HUDEP-2 (cell line): ENCODE measurements at regions not wholly inside any gene's neighbourhood (a gene's known extent, or its start where the extent isn't known, plus 50 kb on each side); places are given as distances from the start of the nearest gene placed in this dataset.
"Not testable (repeated sequence)": the region's sequence is repeated elsewhere in the genome, so short reads cannot be mapped to it uniquely, and the experiment has no call there.

Experiments
- DNase-seq, 76 experiments: peaks; one replicate each; lab custom pipeline; 2025; ENCODE audit not compliant: unreplicated experiment in 76 of 76; lab: John Stamatoyannopoulos, UW

GRCh38 chr20:26219546-26219945 is 522.9 kb upstream of the ZNF337 start:
- not testable (repeated sequence) for DNase-seq

- DNase-seq: no peak
Observed at GRCh38 chr20:26218301-26218700, 521.6 kb upstream of the ZNF337 start.

GRCh38 chr20:26216025-26216424 is 519.4 kb upstream of the ZNF337 start:
- no peak for DNase-seq

- no peak for DNase-seq
Observed at GRCh38 chr20:26214991-26215390, 518.3 kb upstream of the ZNF337 start.

- no peak for DNase-seq
Observed at GRCh38 chr20:26209171-26209941, 512.7 kb upstream of the ZNF337 start.

- no peak for DNase-seq
Observed at GRCh38 chr20:26208296-26209091, 511.8 kb upstream of the ZNF337 start.

GRCh38 chr20:26207967-26208295 is 511.3 kb upstream of the ZNF337 start:
- not testable (repeated sequence) for DNase-seq

GRCh38 chr20:26207237-26207966 is 510.7 kb upstream of the ZNF337 start:
- DNase-seq: no peak

- DNase-seq: no peak
Observed at GRCh38 chr20:26205350-26205749, 508.7 kb upstream of the ZNF337 start.

GRCh38 chr20:26201026-26201425 is 504.4 kb upstream of the ZNF337 start:
- DNase-seq: not testable (repeated sequence)

GRCh38 chr20:26187329-26187728 is 490.7 kb upstream of the ZNF337 start:
- DNase-seq: not testable (repeated sequence)

- DNase-seq: not testable (repeated sequence)
Observed at GRCh38 chr20:26183720-26184119, 487.1 kb upstream of the ZNF337 start.

- DNase-seq: not testable (repeated sequence)
Observed at GRCh38 chr20:26181364-26181763, 484.7 kb upstream of the ZNF337 start.

- DNase-seq: not testable (repeated sequence)
Observed at GRCh38 chr20:26171875-26172274, 475.2 kb upstream of the ZNF337 start.

- no peak for DNase-seq
Observed at GRCh38 chr20:26169506-26169905, 472.9 kb upstream of the ZNF337 start.

GRCh38 chr20:26167499-26167898 is 470.8 kb upstream of the ZNF337 start:
- DNase-seq: no peak

GRCh38 chr20:26163890-26164289 is 467.2 kb upstream of the ZNF337 start:
- DNase-seq: no peak

- DNase-seq: not testable (repeated sequence)
Observed at GRCh38 chr20:26163151-26163550, 466.5 kb upstream of the ZNF337 start.

- not testable (repeated sequence) for DNase-seq
Observed at GRCh38 chr20:26161741-26162140, 465.1 kb upstream of the ZNF337 start.

GRCh38 chr20:26160916-26161315 is 464.3 kb upstream of the ZNF337 start:
- DNase-seq: not testable (repeated sequence)

GRCh38 chr20:26154224-26154623 is 457.6 kb upstream of the ZNF337 start:
- no peak for DNase-seq
